ENCODE measurements at regions not wholly inside any gene's neighbourhood (a gene's known extent, or its start where the extent isn't known, plus 50 kb on each side); places are given as distances from the start of the nearest gene placed in this dataset.

- H3K4me3 ChIP-seq (ENCODE audit: low read length): no peak overlapping the region
- no peak for TF ChIP-seq ZNF274 (IDR thresholded peaks at IDR 0.05; ENCODE audit: low read depth, low read length)
Observed at GRCh38 chr5:167987490-167988280, 303.8 kb upstream of the WWC1 start.

- H3K4me3 ChIP-seq (ENCODE audit: low read length): no peak overlapping the region
- no peak for TF ChIP-seq ZNF274 (IDR thresholded peaks at IDR 0.05; ENCODE audit: low read depth, low read length)
Observed at GRCh38 chr5:167992868-167993267, 298.6 kb upstream of the WWC1 start.

GRCh38 chr5:167993771-167994170 lies 297.7 kb upstream of the WWC1 start:
- H3K4me3 ChIP-seq (ENCODE audit: low read length): no peak overlapping the region
- TF ChIP-seq ZNF274 (IDR thresholded peaks at IDR 0.05; ENCODE audit: low read depth, low read length): no peak

DNA sequence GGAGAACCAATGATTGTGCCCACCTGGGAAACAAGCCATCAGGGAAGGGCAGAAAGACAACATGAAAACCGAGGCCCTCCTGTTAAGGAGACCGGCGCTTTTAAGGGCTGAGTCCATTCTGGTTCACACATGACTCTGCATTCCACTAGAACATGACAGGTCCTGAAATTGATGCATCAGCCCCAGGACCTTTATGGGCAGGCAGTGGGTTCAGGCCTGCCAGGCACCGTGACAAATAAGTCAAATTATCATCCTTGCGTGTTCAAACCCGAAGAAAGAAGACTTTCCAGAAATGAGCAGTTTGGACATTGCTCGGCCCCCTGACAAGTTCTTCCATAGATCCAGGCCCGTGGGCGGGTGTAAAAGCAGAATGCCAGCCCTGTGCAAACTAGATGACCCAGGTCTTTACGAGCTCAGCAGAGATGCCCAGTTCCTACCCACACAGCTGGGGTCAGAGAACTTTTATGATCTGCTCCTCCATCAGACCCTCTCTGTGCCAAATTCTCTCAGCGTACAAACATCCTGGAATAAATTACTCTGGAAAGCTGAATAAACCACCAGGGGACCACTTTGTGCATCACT lies 295.5 kb upstream of the WWC1 start:
- H3K4me3 ChIP-seq (ENCODE audit: low read length): no peak overlapping the region
- no peak for TF ChIP-seq ZNF274 (IDR thresholded peaks at IDR 0.05; ENCODE audit: low read depth, low read length)

DNA sequence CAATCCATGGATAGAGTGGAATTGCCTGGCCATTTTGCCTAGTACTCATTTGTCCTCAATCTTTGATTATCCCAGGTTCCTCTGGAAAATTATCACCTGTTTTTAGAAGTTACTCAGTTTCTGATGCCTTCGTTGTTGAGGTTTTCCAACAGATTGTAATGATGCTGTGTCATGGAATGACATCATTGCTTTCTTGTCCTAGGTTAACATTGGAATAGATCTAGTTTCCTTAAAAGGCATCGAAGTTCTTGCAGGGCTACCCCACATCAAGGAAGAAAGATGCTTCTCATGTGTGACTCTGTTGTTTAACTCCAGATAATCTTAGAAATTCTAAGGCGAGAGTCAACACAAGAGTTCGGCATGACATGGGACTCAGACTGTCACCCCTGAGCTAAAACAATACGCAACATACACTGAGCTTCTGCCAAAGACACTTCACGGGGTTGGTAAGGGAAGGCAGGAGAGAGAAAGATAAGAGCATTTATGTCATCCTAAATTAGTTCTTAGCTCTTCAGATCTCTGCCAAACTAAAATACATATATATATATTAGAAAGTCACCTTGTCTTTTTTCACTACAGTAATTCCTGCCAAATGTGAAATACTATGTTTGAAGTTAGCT lies 293.2 kb upstream of the WWC1 start:
- TF ChIP-seq ZNF274 (IDR thresholded peaks at IDR 0.05; ENCODE audit: low read depth, low read length): no peak

GRCh38 chr5:167999182-167999581 lies 292.3 kb upstream of the WWC1 start:
- TF ChIP-seq ZNF274 (IDR thresholded peaks at IDR 0.05; ENCODE audit: low read depth, low read length): no peak
- H3K4me3 ChIP-seq (ENCODE audit: low read length): no peak overlapping the region

More for the DNA sequence above, 293.2 kb upstream of the WWC1 start:
- no peak overlapping the region for H3K4me3 ChIP-seq (ENCODE audit: low read length)

- no peak overlapping the region for H3K4me3 ChIP-seq (ENCODE audit: low read length)
- TF ChIP-seq ZNF274 (IDR thresholded peaks at IDR 0.05; ENCODE audit: low read depth, low read length): no peak
Observed at GRCh38 chr5:168001318-168001717, 290.1 kb upstream of the WWC1 start.

DNA sequence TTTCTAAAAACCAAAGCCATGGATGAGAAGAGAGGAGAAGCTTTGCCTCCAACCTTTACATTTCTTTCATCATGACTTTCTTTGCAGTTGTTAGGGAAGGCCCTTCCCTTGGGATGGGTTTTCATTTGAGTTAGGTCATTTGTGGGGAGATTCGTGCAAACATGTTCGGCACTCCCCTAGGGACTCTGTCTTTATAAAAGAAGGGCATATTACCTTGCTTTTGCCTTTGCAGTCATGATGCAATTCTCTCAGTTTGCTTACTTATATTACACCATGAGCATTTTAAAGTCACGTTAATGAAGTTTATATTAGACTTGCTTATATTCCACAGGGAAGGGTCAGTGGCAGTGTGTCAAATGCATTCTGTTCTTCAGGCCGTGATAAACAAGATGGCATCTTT lies 289.3 kb upstream of the WWC1 start:
- no peak overlapping the region for H3K4me3 ChIP-seq (ENCODE audit: low read length)
- TF ChIP-seq ZNF274 (IDR thresholded peaks at IDR 0.05; ENCODE audit: low read depth, low read length): no peak

DNA sequence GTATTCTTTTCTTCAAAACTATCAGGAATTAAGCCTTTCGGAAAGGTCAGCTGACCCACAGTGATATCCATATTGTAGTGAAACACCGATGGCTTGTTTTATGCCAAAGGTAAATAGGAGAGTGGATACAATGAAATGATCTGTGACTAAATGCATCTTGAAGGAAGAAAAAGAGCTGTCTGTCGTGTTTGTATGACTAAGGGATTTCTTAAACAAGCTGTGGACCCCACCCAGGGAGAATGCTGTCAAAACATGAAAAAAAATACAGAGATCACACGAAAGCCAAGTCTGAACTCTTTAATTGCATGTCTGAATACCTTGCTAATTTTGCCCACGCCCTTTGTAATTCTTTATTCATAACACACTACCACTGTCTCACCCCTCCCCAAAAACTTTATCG lies 286.4 kb upstream of the WWC1 start:
- no peak for TF ChIP-seq ZNF274 (IDR thresholded peaks at IDR 0.05; ENCODE audit: low read depth, low read length)

DNA sequence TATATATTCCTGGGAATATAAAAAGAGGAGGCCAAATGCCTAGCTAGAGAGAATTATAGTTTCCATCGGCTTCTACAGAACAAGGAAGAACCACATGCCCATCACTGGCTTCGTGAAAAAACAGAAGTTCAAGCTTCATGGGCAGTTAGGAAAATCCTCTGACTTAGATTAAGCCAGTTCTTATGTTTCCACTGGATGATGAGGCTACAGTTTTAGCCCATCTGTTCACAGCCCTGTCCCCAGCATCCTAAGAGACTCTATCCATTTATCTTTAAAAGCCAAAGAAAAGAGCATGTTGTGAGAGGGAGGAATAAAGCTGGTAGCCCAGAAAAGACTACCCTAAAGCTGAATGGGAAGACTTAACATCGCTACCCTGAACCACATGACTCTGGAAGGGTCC lies 285.5 kb upstream of the WWC1 start:
- no peak overlapping the region for H3K4me3 ChIP-seq (ENCODE audit: low read length)
- no peak for TF ChIP-seq ZNF274 (IDR thresholded peaks at IDR 0.05; ENCODE audit: low read depth, low read length)

More for the DNA sequence above, 286.4 kb upstream of the WWC1 start:
- no peak overlapping the region for H3K4me3 ChIP-seq (ENCODE audit: low read length)

DNA sequence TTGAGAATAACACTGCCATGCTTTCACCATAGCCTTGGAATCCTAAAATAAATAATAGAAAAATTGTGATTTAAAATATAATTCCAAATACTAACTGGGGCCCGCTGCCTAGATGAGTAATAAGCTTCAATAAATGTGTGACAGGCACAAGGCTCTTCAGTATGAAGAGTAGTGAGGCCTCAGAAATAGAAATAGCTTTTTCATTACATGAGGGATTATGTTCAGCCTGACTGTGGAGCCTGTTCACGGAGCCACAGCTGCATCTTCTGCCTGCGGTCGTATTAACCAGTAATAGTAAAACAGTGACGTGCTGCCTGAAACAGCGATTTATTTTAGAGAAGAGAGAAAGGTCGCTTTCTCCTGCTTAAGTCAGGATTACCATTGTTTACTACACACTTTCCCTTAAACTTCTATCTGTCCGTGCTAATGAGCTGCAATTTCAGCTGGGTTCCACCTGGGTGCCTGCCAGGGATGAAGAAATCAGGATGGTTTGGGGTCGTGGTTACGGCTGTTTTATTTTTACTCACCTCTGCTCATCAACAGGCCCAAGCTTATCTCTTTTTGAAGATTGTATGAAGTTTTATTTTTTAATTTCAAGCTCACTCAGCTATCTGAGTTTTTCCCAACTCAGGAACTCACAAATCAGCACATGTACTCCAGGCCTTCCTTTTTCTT lies 284.9 kb upstream of the WWC1 start:
- no peak for TF ChIP-seq ZNF274 (IDR thresholded peaks at IDR 0.05; ENCODE audit: low read depth, low read length)
- H3K4me3 ChIP-seq (ENCODE audit: low read length): no peak overlapping the region

DNA sequence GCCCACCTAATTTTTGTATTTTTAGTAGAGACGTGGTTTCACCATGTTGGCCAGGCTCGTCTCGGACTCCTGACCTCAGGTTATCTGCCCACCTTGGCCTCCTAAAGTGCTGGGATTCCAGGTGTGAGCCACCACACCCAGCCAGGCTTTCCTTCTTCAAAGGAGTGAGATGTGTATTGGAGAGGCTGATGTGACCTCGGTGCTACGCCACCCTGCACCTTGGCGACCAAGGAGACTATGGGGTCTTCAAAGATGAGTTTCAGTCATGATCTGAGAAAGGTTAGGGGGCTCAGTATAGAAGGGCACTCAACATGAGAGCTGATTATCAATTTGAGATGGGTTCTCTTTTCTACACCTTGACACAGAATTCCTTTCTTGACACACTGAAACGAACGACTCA lies 284.2 kb upstream of the WWC1 start:
- no peak for TF ChIP-seq ZNF274 (IDR thresholded peaks at IDR 0.05; ENCODE audit: low read depth, low read length)

GRCh38 chr5:168008555-168008954 lies 282.9 kb upstream of the WWC1 start:
- no peak overlapping the region for H3K4me3 ChIP-seq (ENCODE audit: low read length)
- no peak for TF ChIP-seq ZNF274 (IDR thresholded peaks at IDR 0.05; ENCODE audit: low read depth, low read length)

More for the DNA sequence above, 284.2 kb upstream of the WWC1 start:
- H3K4me3 ChIP-seq (ENCODE audit: low read length): no peak overlapping the region

DNA sequence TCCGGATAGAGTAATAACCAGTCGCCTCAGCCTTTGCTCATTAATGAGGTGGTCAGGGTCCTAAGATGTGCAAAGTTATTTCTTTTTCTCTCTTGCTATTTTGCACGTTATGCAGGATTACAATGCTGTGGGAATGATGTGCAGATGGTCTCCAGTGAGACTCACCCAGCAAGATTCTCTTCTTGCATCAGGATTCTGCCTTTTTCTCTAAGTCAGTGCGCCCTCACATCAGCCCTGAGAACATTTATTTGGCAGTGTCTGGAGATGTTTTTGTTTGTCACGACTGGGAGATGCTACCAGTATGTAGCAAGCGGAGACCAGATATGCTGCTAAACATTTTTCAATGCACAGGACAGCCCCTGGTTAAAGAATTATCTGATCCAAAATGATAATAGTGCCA lies 280.3 kb upstream of the WWC1 start:
- no peak overlapping the region for H3K4me3 ChIP-seq (ENCODE audit: low read length)

More for the DNA sequence above, 280.3 kb upstream of the WWC1 start:
- no peak for TF ChIP-seq ZNF274 (IDR thresholded peaks at IDR 0.05; ENCODE audit: low read depth, low read length)
